Central memory CD4-positive, alpha-beta T cell (primary cell): ENCODE measurements at regions not wholly inside any gene's neighbourhood (a gene's known extent, or its start where the extent isn't known, plus 50 kb on each side); places are given as distances from the start of the nearest gene placed in this dataset.
A peak's percentile ranks its signal among the peaks of the same experiment; 100 is the strongest.

Experiments used
- DNase-seq: peaks from one replicate; pipeline ENCODE4 v3.0.0; 2022

DNA sequence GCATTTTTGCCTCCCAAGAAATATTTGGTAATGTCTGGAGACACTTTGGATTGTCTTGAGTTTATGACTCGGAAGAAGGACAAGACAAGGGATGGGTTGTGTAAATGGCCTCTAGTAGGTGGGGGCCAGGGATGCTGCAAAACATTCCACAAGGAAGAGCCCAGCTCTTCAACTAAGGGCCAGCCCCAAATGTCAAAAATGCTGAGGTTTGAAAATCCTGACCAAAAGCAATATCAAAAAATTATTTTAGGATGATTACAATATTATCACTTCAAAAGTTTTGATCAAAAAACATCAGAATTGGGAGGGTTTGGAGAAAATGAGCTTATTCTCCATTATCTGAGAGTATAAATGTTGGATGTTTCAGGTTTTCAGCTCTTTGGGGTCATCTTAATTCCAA, 248.9 kb upstream of the SLC24A2 start:
- no peak for DNase-seq

DNA sequence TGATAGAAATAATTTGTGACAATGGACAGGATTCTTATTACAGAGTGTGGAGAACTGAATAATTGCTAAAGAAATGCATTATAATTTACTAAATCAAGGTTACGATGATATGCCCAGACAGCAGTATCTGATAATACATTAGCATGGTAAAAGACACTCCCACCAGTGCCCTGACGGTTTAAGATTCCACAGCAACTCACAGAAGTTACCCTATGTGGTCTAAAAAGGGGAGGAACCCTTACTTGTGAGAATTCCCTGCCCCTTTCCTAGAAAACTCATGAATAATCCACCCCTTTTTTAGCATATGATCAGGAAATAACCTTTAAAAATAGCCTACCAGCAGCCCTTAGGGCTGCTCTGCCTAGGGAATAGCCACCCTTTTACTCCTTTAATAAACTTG, 244.7 kb upstream of the SLC24A2 start:
- DNase-seq, result no peak

DNA sequence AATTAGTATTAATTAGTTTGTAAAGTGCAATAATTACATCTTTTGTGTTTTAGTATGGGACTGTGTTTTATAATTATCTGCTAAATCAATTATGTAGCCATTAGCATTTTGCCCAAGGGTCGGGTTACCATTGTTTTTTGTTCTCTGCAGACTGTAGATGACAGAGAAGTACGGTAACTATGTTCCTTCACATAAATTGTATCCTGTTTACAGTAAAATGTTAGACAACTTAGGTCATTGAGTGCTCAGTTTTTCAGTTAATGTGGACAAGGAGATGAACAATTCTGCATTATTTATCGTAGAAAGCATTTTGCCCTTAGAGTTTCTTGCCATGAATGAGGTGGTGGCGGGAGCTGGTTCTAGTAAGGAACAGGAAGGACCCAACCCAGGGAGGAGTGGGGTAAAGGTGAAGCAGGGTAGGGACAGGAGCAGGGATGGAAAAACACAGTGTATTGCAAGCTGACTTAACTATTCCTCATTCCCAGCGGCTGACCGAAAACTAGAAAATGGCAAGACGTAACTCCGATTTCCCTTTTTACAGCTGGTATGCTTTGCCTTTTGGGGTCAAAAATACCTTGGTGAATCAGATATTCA, 243.7 kb upstream of the SLC24A2 start:
- no peak for DNase-seq

DNA sequence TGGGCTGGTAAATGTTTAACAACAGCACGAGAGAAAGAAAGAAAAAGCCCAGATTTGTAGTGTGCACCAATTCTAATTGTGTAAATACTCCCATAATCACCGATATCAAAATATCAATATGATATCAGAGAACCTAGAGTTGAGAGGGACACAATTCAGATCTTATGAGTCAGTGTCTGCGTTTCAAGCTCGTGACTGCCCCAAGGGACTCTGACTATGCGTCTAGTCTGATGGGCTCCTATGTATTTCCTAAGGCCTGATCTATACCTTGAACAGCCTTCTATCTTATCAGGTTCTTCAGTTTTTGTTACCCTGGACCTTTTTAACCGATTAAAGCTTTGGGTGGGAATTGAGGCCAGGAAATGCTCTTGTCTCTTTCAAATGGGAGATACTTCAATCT, 243.0 kb upstream of the SLC24A2 start:
- no peak for DNase-seq

DNA sequence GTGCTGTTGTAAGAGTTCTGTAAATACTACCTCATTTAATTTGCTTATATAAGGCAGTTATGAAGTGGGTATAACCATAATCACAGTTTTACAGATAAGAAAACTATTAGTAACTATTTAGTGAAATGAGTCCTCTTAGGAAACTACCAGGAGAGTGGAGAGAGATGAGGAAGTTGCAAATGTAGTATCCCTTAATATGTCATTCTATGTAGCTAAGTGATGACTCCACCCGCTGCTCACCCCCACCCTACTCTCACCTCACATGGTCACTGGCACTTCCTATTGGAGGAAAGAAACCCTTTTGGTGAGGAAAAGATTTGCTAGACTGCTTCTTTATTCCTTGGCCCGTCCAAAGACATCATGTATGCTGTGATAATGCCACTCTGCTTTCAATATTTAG, 241.8 kb upstream of the SLC24A2 start:
- DNase-seq, result no peak

DNA sequence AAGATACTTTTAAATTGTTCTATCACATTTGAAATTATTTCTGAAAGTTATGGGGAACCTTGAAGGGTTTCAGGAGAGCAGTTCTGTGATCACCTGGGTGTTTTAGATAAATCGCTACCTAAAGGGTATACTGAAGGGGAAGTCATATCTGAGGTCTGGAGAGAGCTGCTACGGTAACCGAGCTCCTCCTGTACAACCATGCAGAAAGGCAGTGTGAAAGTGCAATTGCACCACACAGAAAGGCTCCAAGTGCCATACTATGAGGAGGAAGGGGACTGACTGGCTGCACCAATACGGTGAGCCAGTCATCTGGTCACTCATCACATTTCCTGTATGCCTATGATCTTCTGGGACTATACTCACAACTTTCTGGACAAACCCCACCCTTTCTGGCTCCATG, 241.4 kb upstream of the SLC24A2 start:
- DNase-seq, result no peak

DNA sequence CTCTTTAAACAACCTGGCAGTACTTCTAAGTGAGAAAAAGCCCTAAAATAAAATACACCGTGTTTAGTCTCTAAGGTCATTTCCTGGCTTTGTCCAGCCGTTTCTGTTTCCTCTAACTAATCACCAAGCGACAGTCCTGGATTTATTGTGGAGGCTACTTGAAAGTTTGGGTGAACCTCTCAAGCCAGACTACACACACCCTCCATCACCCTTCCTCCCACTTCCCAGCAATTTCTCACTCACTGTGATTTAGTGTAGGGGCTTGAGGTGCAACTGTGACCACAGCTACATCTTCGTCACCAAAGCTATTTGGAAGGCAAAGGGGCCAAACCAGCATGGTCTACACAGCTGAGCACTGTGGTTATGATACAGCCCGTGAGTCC, 240.0 kb upstream of the SLC24A2 start:
- no peak for DNase-seq

DNA sequence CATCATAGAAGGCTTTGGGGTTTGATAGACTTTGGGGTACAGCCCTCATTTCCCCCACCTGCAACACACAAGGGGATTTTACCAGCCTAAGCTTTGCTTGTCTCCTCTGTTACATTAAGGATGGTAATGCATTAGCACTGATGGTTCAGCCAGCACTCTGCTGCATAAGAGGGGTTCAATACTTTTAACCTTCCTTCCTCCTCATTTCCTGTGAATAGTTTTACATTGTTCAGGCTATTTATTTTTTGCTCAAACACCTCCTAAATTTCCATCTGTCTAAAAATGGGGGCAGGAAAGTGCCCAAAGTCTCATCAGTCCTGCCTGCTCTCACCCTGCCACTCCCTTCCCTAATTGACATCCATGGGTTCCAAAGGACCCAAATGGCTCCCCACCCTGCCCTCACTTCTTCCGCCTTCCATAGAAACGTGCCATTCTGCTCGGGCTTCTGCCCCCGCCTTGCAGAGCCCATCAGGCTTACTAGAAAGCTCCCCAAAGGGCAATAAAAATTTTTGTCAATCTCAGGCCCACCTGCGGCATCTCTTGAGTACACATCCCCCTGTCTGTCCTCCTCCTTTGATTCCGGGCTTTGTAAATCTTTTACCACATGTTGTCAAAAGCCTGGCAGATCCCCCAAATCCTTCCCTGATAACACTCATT, 239.5 kb upstream of the SLC24A2 start:
- no peak for DNase-seq

DNA sequence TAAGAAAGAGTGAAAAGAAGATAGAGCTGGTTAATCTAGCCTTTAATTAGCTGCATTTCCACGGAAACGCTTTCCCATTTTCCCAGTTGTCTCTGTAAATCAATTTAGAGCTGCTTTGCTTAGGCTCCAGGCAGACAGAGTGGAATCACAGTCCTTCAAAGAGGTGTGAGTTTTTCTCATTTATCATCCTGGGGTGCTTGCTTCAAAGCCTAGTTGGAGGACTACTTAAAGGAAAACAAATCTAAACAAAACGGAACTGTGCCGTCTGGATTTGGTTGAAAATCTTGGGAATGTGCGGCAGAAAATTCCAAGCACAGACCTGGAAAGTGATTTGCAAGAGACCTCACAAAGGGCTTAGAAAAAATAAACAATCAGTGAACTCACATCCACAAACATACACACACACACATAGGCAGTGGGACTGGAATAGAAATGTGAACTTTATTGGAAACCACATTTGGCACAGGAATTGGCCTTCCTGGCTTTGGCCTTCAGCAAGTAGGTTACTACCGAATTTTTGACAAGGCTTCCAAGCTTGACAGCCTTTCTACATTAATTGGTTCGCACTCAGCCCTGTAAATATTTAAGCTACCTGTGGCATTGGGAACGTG, 235.2 kb upstream of the SLC24A2 start:
- no peak for DNase-seq

DNA sequence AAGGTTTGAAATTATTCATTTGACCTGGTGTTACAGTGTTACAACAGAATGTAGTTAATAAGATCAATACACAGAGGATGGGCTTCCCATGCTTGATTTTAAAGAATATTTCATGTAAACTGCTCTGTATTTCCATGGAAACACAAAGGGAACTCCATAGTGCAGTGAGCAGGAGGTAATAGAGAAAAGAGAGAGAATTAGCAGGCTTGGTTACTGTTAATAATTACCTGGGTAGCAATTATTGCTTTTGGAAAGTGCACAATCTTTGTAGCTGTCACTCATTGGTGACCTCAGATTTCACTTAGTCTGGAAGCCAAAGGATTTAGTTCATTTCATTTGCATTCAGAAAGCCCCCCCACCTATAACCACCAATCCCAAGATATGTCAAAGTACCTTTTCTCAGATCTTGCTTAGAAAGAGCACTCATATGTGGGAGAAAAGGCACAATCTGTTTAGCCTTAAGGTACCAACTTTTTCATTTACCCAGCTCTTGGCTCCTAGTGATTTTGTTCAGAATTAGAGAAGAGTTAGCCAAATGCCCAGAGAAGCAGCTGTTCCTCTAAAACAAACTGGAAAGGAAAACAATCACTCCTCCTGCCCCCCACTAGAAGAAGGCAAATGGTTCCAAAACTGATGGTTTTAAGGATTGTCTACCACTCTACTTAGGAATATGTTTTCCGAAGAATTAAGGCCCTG, 234.5 kb upstream of the SLC24A2 start:
- DNase-seq, result no peak

DNA sequence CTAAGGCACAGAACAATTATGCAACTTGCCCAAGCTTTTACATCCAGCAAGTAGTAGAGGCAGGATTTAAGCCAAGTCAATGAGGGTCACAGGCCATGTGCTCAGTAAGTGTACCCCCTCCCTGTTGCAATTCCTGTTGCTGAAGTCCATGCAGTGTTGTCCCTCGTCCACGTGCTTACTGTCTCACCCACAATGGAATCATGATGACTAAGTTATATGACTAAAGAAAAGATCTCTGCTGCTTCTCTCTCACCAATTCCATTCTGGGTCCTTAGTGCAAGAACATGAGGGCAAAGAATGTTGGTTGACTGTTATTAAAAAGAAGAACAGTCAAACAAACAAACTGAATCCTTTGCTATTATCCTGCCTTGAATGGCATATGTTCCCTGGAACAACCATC, 233.6 kb upstream of the SLC24A2 start:
- no peak for DNase-seq

DNA sequence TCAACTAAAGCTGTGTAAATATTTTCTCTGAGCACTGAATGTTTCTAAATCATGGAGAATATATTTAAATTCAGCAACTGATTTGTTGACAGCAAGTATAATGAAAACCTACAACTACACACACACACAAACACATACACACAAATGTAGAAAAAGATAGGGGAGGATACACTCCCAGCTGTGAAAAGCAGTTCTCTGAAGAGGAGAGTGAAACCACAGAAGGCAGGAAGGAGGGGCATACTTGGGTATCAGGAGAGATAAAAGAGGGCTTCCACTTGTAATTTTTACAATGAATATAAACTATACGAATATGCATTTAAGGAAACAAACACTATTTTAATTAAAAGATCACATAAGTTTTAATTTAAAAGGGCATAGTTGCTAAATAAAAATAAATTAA, 227.8 kb upstream of the SLC24A2 start:
- no peak for DNase-seq

DNA sequence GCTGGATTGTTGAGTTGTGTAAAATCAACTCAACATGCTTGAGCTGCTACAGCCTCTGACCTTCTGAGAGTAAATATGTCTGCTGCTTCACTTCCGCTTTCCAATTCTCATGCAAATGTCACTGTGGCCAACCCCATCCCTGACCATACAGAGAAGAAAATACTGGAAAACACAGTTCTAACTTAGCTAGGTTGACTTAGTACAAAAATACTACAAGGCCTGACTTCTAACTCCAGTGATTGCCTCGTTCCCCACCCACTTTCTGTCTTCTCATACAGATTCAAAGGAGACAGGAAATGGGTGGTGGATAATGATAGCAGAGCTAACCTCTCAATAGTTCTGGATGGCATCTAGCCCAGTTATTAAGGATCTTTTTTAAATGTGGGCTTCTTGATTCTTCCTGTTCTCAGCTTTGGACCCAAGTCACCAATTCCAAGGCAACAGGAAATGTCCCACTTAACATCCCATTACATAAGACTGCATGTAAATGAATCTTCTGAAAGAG, 226.6 kb upstream of the SLC24A2 start:
- peak; percentile 7 for DNase-seq

DNA sequence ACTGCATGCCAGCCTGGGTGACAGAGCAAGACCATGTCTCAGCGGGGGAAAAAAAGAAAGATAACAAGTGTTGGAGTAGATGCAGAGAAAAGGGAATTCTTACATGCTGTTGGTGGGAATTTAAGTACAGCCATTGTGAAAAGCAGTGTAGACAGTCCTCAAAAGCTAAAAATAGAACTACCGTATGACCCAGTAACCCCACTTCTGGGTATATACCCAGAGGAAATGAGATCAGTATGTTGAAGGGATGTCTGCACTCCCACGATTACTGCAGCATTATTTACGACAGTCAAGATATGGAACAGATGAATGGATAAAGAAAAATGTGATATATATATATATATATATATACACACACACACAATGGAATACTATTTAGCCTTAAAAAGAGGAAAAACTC, 225.3 kb upstream of the SLC24A2 start:
- no peak for DNase-seq

DNA sequence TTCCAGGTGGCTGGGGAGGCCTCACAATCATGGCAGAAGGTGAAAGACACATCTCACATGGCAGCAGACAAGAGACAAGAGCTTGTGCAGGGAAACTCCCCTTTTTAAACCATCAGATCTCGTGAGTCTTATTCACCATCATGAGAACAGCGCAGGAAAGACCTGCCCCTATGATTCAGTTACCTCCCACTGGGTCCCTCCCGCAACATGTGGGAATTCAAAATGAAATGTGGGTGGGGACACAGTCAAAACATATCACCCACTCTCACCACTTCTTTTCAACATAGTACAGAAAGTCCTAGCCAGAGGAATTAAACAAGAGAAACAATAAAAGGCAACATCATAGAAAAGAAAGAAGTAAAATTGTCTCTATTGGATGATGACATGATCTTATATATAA, 223.4 kb upstream of the SLC24A2 start:
- no peak for DNase-seq

DNA sequence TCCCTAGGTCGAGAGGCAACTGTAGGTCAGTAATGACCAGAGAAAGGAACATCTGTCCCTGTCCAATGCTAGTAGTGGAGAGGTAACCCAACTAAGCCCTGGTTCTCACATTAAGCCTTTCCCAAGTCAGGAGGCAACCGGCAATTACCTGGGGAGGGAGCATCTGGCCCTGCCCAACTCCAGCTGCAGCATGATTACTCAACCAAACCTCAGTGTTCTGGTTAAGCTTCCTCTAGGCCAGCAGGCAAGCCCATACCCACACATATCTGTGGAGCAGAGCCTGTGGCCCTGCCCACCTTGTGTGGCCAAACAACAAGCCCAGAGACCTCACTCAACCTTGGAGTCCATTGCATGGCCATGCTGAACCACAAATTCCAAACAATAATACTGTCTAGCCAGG, 220.8 kb upstream of the SLC24A2 start:
- no peak for DNase-seq

DNA sequence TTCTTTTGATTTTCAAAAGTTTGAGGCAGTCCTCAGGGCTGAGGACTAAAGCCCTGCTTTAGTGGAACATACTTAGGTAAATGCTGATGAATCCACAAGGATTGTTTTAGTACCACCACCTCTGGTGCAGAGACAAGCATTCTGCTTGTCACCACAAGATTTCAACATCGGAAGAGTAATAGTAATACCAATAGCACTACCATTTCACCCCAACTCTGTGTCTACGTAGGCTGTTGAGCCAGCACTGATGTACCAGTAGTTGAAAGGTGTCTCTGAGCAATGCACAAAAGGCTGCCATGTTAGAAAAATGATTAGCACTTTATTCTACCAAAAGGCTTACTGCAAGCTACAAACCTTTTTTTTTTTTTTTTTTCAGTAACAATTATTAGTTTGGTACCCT, 213.2 kb upstream of the SLC24A2 start:
- no peak for DNase-seq

DNA sequence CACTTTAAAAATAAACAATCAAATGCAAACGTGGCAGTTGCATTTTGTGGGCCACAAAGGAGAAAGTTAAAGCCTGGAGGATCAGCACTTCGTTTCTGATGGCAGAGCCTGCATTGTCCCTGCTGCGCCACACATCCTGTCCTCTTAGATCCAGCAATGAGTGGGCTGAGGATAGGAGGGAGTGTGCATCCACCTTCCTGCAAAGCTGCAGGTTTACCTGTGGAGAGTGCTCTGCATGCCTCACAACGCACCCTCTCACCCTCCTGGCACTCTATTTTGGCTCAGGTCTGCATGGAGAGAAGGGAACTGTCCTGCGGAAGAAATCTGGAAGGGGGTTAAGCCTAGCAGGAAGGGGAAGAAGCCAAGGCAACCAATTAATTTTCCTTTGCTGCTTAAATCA, 212.2 kb upstream of the SLC24A2 start:
- no peak for DNase-seq

DNA sequence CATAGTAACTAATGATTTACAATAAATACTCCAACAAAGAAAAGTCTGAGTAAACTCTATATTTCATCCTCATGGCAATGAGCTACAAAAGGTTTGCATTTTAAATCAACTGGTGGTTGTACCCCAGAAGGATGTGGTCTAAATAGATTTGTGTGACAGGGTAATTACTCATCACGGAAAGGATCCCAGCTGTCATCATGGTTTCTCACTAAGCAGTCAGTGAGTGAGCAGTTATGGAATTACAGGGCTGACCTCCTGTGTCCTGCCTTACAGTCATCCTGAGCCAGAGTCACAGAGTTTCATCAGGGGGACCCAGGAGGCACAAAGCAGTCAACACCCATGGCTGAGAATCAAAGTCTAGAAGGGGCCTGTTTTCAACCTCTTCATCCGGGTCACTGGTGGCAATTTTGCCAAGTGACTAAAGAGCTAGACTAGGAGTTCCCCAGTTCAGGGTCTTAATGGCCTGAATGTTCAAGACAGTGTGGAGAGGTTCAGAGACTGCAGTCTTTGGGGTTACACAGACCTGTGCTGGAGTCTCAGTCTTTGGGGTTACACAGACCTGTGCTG, 210.7 kb upstream of the SLC24A2 start:
- no peak for DNase-seq

DNA sequence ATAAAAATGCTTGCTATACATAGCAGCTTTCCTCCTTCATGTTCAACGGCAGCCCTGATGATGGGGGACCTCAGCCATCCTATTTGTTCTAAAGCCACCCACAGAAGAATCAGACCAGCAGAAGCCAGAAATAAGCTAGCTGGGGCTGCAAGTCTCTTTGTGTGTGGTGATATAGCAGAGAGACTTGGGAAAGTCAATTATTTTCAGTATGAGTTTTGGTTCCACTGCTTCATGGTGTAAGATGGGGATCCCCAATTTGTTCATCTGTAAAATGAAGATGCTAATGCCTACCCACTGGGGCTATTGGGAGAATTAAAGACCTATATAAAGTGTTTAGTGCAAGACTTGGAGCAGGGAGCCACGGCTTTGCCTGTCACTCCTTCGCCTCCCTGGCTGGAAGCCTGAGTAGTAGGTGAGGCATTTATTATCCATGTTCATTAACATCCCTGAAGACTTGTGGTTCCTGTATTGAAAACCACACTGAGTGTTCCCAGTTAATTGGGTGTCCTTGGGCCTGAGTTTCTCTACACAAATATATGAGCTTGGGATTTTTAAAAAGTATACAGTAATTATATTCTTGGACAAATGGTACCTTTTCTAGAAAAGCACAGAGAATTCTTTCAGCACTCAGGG, 210.1 kb upstream of the SLC24A2 start:
- no peak for DNase-seq

DNA sequence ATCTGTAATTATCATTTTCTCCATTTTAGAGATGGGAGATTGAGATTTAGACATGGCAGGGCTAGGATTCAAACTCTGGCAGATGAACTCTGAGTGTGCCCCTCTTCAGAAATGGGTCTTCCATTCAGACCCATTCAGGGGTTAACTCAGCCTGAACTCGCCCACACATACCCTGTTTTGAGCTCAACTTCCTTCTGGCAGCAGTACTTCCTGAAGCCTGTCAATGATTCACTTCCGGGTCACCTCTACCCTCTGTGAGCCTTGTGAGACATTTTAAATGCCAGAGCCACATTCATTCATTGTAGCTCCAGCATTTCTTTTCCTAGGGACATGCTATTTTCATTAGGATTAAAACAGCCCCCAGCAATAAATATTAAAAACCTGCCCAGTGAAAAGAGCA, 209.3 kb upstream of the SLC24A2 start:
- no peak for DNase-seq

DNA sequence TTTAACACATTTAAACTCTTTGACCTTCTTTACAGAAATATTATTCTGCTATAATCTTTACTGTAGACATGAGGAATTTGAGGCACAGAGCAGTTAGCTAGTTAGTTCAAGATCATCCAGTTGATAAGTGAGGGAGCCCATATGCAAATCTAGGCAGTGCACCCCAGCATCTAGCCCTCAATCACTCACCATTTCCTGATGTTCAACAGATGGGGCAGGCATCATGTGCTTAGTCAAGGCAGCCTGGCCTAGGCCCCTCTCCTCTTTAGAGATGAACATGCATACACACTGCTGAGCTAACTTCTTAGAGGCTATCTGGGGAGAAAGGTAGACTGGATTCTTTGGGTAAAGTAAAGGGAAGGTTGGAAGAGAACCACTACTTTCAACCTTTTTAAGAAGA, 206.8 kb upstream of the SLC24A2 start:
- no peak for DNase-seq

DNA sequence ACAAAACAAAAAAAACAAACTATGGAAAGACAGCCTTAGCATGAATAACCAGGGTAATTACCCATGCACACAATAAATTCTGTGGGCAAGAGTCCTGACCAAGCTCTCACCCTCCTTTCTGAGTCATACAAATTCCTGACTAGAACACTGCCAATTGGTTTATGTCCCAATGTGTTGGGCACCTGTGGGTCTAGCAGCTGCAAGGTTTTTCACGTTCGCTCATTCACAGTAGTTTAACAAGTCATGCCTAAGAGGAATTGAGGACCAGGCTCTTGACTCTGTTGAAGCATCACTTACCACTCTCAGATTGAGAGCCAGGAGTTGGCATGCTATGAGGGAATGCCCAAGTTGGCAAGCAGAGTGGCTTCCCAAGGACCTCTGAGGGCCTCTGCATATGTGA, 205.5 kb upstream of the SLC24A2 start:
- no peak for DNase-seq
